Osteoblast (primary cell): ENCODE measurements at regions not wholly inside any gene's neighbourhood (a gene's known extent, or its start where the extent isn't known, plus 50 kb on each side); places are given as distances from the start of the nearest gene placed in this dataset.

Experiments used
- DNase-seq: peaks from one replicate; pipeline ENCODE4 v3.0.0; 2011; ENCODE audit warnings: low spot score, mixed read lengths; ENCODE audit not compliant: insufficient read length; ENCODE audit errors: missing footprints
- H2AFZ ChIP-seq: 2 replicates; pipeline ENCODE4 v1.6.0; 2011; ENCODE audit warnings: mild to moderate bottlenecking, low read length
- H3K27ac ChIP-seq: 2 replicates; pipeline ENCODE4 v1.5.1; 2011; ENCODE audit warnings: mild to moderate bottlenecking, low read depth, low read length, moderate library complexity
- H3K27me3 ChIP-seq: 2 replicates; pipeline ENCODE4 v1.6.0; 2012; ENCODE audit warnings: mild to moderate bottlenecking, control low read depth, inconsistent platforms, low read length, moderate library complexity; ENCODE audit not compliant: insufficient read depth
- H3K36me3 ChIP-seq: 2 replicates; pipeline ENCODE4 v1.5.1; 2011; ENCODE audit warnings: mild to moderate bottlenecking, low read length, control low read depth, moderate library complexity; ENCODE audit not compliant: insufficient read depth
- H3K4me1 ChIP-seq: 2 replicates; pipeline ENCODE4 v1.5.1; 2011; ENCODE audit warnings: mild to moderate bottlenecking, low read length, control low read depth, moderate library complexity; ENCODE audit not compliant: insufficient read depth
- H3K4me2 ChIP-seq: 2 replicates; pipeline ENCODE4 v1.6.0; 2011; ENCODE audit warnings: mild to moderate bottlenecking, low read length; ENCODE audit not compliant: insufficient read depth
- H3K4me3 ChIP-seq: fragments of 200-600 bp; sonication (generic); 3 replicates; pipeline ENCODE4 v1.5.1; 2012; ENCODE audit warnings: mild to moderate bottlenecking, low read length, inconsistent platforms; ENCODE audit not compliant: insufficient read depth
- H3K79me2 ChIP-seq: 2 replicates; pipeline ENCODE4 v1.6.0; 2012; ENCODE audit warnings: mild to moderate bottlenecking, low read length, control low read depth, inconsistent platforms; ENCODE audit not compliant: insufficient read depth
- H3K9me3 ChIP-seq: 2 replicates; pipeline ENCODE4 v1.5.1; 2011; ENCODE audit warnings: low read depth, low read length, control low read depth
- H4K20me1 ChIP-seq: 2 replicates; pipeline ENCODE4 v1.6.0; 2012; ENCODE audit warnings: mild to moderate bottlenecking, low read length, control low read depth; ENCODE audit not compliant: insufficient read depth
- CTCF ChIP-seq: IDR thresholded peaks from 2 replicates; pipeline ENCODE4 v1.5.1; 2011; ENCODE audit warnings: mild to moderate bottlenecking, low read depth, low read length, moderate library complexity; ENCODE audit errors: extremely low read depth

DNA sequence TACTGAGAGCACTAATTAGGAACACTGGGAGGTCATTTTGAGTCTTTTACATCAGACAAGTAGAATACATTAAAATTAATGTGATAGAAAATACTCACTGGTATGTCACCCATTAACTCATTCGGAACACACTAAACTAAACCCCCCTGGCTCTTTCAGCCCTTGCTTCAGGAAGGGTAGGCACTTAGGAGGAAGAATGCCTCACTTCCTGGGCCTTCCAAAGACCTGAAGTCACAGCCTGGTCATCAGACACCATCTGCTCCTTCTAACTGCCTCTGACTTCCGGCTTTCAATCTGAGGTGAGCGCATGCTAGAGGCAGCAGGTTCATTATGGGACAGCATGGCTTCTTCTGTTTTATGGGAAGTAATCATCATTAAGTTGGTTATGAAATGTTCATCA lies 451.4 kb downstream of the PID1 start:
- DNase-seq, result no peak
- H3K4me3 ChIP-seq, result no peak overlapping the region
- no peak overlapping the region for H3K27ac ChIP-seq

GRCh38 chr2:228802181-228803071 lies 468.7 kb downstream of the PID1 start:
- H3K27me3 ChIP-seq, result no peaks in the 10 kb centered on the region
- no peaks in the 10 kb centered on the region for H3K9me3 ChIP-seq
- no peaks in the 10 kb centered on the region for H3K4me1 ChIP-seq
- H3K4me2 ChIP-seq, result no peak overlapping the region
- no peak for DNase-seq
- H3K27ac ChIP-seq, result no peak overlapping the region
- H3K36me3 ChIP-seq, result no peaks in the 10 kb centered on the region
- no peaks in the 10 kb centered on the region for H3K79me2 ChIP-seq
- no peak overlapping the region for H3K4me3 ChIP-seq
- TF ChIP-seq CTCF, result no peak
- no peaks in the 10 kb centered on the region for H4K20me1 ChIP-seq
- H2AFZ ChIP-seq, result no peak overlapping the region

More for the DNA sequence above, 451.4 kb downstream of the PID1 start:
- no peaks in the 10 kb centered on the region for H3K36me3 ChIP-seq
- no peaks in the 10 kb centered on the region for H3K4me1 ChIP-seq
- no peaks in the 10 kb centered on the region for H3K9me3 ChIP-seq
- H3K27me3 ChIP-seq, result no peaks in the 10 kb centered on the region
- no peak for TF ChIP-seq CTCF
- H2AFZ ChIP-seq, result no peak overlapping the region
- no peaks in the 10 kb centered on the region for H3K79me2 ChIP-seq
- H4K20me1 ChIP-seq, result no peaks in the 10 kb centered on the region
- H3K4me2 ChIP-seq, result no peak overlapping the region

GRCh38 chr2:228801451-228801850 lies 469.6 kb downstream of the PID1 start:
- Histone ChIP-seq H3K27ac (no peak overlapping the region), H3K4me2 (no peak overlapping the region)
- DNase-seq, result no peak

More at GRCh38 chr2:228801451-228801850, 469.6 kb downstream of the PID1 start:
- Histone ChIP-seq H3K4me3 (no peak overlapping the region), H3K79me2 (no peaks in the 10 kb centered on the region), H3K36me3 (no peaks in the 10 kb centered on the region), H4K20me1 (no peaks in the 10 kb centered on the region), H3K9me3 (no peaks in the 10 kb centered on the region), H3K4me1 (no peaks in the 10 kb centered on the region), H2AFZ (no peak overlapping the region), H3K27me3 (no peaks in the 10 kb centered on the region)
- TF ChIP-seq CTCF, result no peak
